GM19238 (cell line): ENCODE measurements at regions not wholly inside any gene's neighbourhood (a gene's known extent, or its start where the extent isn't known, plus 50 kb on each side); places are given as distances from the start of the nearest gene placed in this dataset.

ENCODE experiments used
- DNase-seq: peaks from one replicate; pipeline ENCODE4 v3.0.0; 2011; ENCODE audit warnings: low spot score; ENCODE audit not compliant: insufficient read length

- no peak for DNase-seq
Observed at GRCh38 chr1:184141361-184141880, 89.9 kb downstream of the TSEN15 start.

GRCh38 chr1:184143449-184143848, 91.9 kb downstream of the TSEN15 start:
- DNase-seq = no peak

- no peak for DNase-seq
Observed at GRCh38 chr1:184145083-184145482, 93.6 kb downstream of the TSEN15 start.

GRCh38 chr1:184146202-184146601, 94.7 kb downstream of the TSEN15 start:
- no peak for DNase-seq

- DNase-seq = no peak
Observed at GRCh38 chr1:184150776-184151531, 99.4 kb downstream of the TSEN15 start.

- no peak for DNase-seq
Observed at GRCh38 chr1:184152434-184152898, 100.9 kb downstream of the TSEN15 start.

GRCh38 chr1:184152974-184153373, 101.4 kb downstream of the TSEN15 start:
- DNase-seq = no peak

GRCh38 chr1:184153731-184154130, 102.2 kb downstream of the TSEN15 start:
- no peak for DNase-seq

- DNase-seq = no peak
Observed at GRCh38 chr1:184156521-184157393, 105.2 kb downstream of the TSEN15 start.

GRCh38 chr1:184157394-184157742, 105.8 kb downstream of the TSEN15 start:
- DNase-seq = no peak

- DNase-seq = no peak
Observed at GRCh38 chr1:184158896-184159681, 107.6 kb downstream of the TSEN15 start.

GRCh38 chr1:184160236-184160635, 108.7 kb downstream of the TSEN15 start:
- no peak for DNase-seq

- DNase-seq = no peak
Observed at GRCh38 chr1:184161071-184161698, 109.7 kb downstream of the TSEN15 start.

- DNase-seq = no peak
Observed at GRCh38 chr1:184162281-184162680, 110.8 kb downstream of the TSEN15 start.

GRCh38 chr1:184163674-184164465, 112.3 kb downstream of the TSEN15 start:
- peak; percentile 22 for DNase-seq

GRCh38 chr1:184164536-184164935, 113.0 kb downstream of the TSEN15 start:
- DNase-seq = no peak

GRCh38 chr1:184166485-184166884, 115.0 kb downstream of the TSEN15 start:
- DNase-seq = no peak

- no peak for DNase-seq
Observed at GRCh38 chr1:184167352-184167751, 115.8 kb downstream of the TSEN15 start.

- no peak for DNase-seq
Observed at GRCh38 chr1:184170719-184171118, 119.2 kb downstream of the TSEN15 start.

- no peak for DNase-seq
Observed at GRCh38 chr1:184176058-184176457, 124.5 kb downstream of the TSEN15 start.
